Mesenchymal stem cell (in vitro differentiated cells and primary cell): ENCODE measurements at regions not wholly inside any gene's neighbourhood (a gene's known extent, or its start where the extent isn't known, plus 50 kb on each side); places are given as distances from the start of the nearest gene placed in this dataset.
A peak's percentile ranks its signal among the peaks of the same experiment; 100 is the strongest.

ENCODE experiments used
- DNase-seq: peaks from one replicate; pipeline ENCODE4 v3.0.0-alpha.2; 2013
- H2AFZ ChIP-seq: one replicate; pipeline ENCODE4 v1.6.1; 2013; ENCODE audit warnings: low read depth, mild to moderate bottlenecking, control low read depth, inconsistent platforms, low read length, moderate library complexity
- H2AK5ac ChIP-seq: 2 replicates; pipeline ENCODE4 v1.6.1; 2013; ENCODE audit warnings: low read length, moderate library complexity, mild to moderate bottlenecking, inconsistent platforms; ENCODE audit not compliant: severe bottlenecking
- H2BK120ac ChIP-seq: one replicate; pipeline ENCODE4 v1.6.1; 2013; ENCODE audit warnings: low read depth, mild to moderate bottlenecking, inconsistent platforms, low read length, moderate library complexity
- H2BK12ac ChIP-seq, 2 experiments: one replicate each; pipeline ENCODE4 v1.6.1; 2013; ENCODE audit warnings: inconsistent platforms in 2 of 2, low read length in 2 of 2, mild to moderate bottlenecking in 2 of 2, moderate library complexity in 2 of 2, control low read depth in 1 of 2
- H2BK15ac ChIP-seq: one replicate; pipeline ENCODE4 v1.6.1; 2013; ENCODE audit warnings: mild to moderate bottlenecking, low read depth, inconsistent platforms; ENCODE audit not compliant: poor library complexity, severe bottlenecking
- H2BK5ac ChIP-seq: 2 replicates; pipeline ENCODE4 v1.6.1; 2013; ENCODE audit warnings: low read depth, mild to moderate bottlenecking, low read length, control low read depth, inconsistent platforms; ENCODE audit not compliant: poor library complexity, severe bottlenecking
- H3K14ac ChIP-seq, 2 experiments: one replicate each; pipeline ENCODE4 v1.6.1; 2013; ENCODE audit warnings: inconsistent platforms in 2 of 2, low read length in 2 of 2, control low read depth in 1 of 2, mild to moderate bottlenecking in 1 of 2, moderate library complexity in 1 of 2
- H3K18ac ChIP-seq, 2 experiments: one replicate each; pipeline ENCODE4 v1.6.1; 2013; ENCODE audit warnings: inconsistent platforms in 2 of 2, low read length in 2 of 2, control low read depth in 1 of 2, low read depth in 1 of 2, mild to moderate bottlenecking in 1 of 2
- H3K23ac ChIP-seq, 2 experiments: one replicate each; pipeline ENCODE4 v1.6.1; 2013; ENCODE audit warnings: inconsistent platforms in 2 of 2, low read length in 2 of 2, mild to moderate bottlenecking in 2 of 2, moderate library complexity in 2 of 2, control low read depth in 1 of 2
- H3K27ac ChIP-seq: 2 replicates; pipeline ENCODE4 v1.5.1; 2013; ENCODE audit warnings: mild to moderate bottlenecking, moderate library complexity, low read length, control low read depth, inconsistent platforms; ENCODE audit not compliant: poor library complexity, severe bottlenecking
- H3K27me3 ChIP-seq, 2 experiments: 2 replicates each; pipeline versions ENCODE4 v1.6.1 to v1.7.0; 2013; ENCODE audit warnings: low read length in 2 of 2, mild to moderate bottlenecking in 2 of 2, moderate library complexity in 2 of 2, control low read depth in 1 of 2, inconsistent platforms in 1 of 2; ENCODE audit not compliant: control insufficient read depth in 1 of 2, insufficient read depth in 1 of 2
- H3K36me3 ChIP-seq, 2 experiments: 2 replicates each; pipeline versions ENCODE4 v1.6.1 to v1.7.0; 2013; ENCODE audit warnings: low read length in 2 of 2, control low read depth in 1 of 2, inconsistent platforms in 1 of 2, low read depth in 1 of 2, mild to moderate bottlenecking in 1 of 2; ENCODE audit not compliant: insufficient read depth in 2 of 2, control insufficient read depth in 1 of 2
- H3K4ac ChIP-seq, 2 experiments: one replicate each; pipeline ENCODE4 v1.6.1; 2013; ENCODE audit warnings: inconsistent platforms in 2 of 2, low read length in 2 of 2, mild to moderate bottlenecking in 2 of 2, moderate library complexity in 2 of 2, control low read depth in 1 of 2, low read depth in 1 of 2
- H3K4me1 ChIP-seq: 2 replicates; pipeline ENCODE4 v1.6.1; 2013; ENCODE audit warnings: low read depth, low read length, control low read depth; ENCODE audit not compliant: control insufficient read depth, insufficient read depth
- H3K4me2 ChIP-seq: 2 replicates; pipeline ENCODE4 v1.6.1; 2013; ENCODE audit warnings: low read length, mild to moderate bottlenecking, inconsistent platforms; ENCODE audit not compliant: poor library complexity, severe bottlenecking
- H3K4me3 ChIP-seq, 2 experiments: 2 replicates each; pipeline versions ENCODE4 v1.5.1 to v1.7.0; 2013; ENCODE audit warnings: low read length in 2 of 2, mild to moderate bottlenecking in 2 of 2, control low read depth in 1 of 2, low read depth in 1 of 2; ENCODE audit not compliant: insufficient read depth in 1 of 2
- H3K79me1 ChIP-seq: replicated peaks from 2 replicates; pipeline ENCODE4 v1.6.1; 2013; ENCODE audit warnings: mild to moderate bottlenecking, control low read depth, low read length, inconsistent platforms; ENCODE audit not compliant: poor library complexity, severe bottlenecking
- H3K9ac ChIP-seq: 2 replicates; pipeline ENCODE4 v1.7.0; 2013; ENCODE audit warnings: mild to moderate bottlenecking, low read length, moderate library complexity
- H3K9me3 ChIP-seq: 2 replicates; pipeline ENCODE4 v1.7.0; 2013; ENCODE audit warnings: mild to moderate bottlenecking, low read length; ENCODE audit not compliant: control insufficient read depth
- H4K8ac ChIP-seq: one replicate; pipeline ENCODE4 v1.6.1; 2013; ENCODE audit warnings: inconsistent platforms, mild to moderate bottlenecking, low read length, moderate library complexity
- H4K91ac ChIP-seq: one replicate; pipeline ENCODE4 v1.6.1; 2013; ENCODE audit warnings: mild to moderate bottlenecking, low read length, inconsistent platforms
- WGBS: methylation state at CpG from one replicate; pipeline ENCODE4 v1.1.7; 2013; ENCODE audit warnings: mixed read lengths; 5-methylcytosine and 5-hydroxymethylcytosine counted together

- H3K36me3 ChIP-seq = no peaks in the 10 kb centered on the region
- H3K79me1 ChIP-seq = no peaks in the 10 kb centered on the region
- H3K4me3 ChIP-seq = no peak overlapping the region
- no peak overlapping the region for H3K9ac ChIP-seq
- H4K91ac ChIP-seq = no peak overlapping the region
- H3K4me2 ChIP-seq = no peak overlapping the region
- no peak overlapping the region for H2BK5ac ChIP-seq
- H4K8ac ChIP-seq = no peak overlapping the region
- no peak overlapping the region for H2BK120ac ChIP-seq
- H3K27ac ChIP-seq = no peak overlapping the region
- H3K14ac ChIP-seq = no peak overlapping the region
- no peak overlapping the region for H2AFZ ChIP-seq
- H3K27me3 ChIP-seq = no peaks in the 10 kb centered on the region
- DNase-seq = no peak
- no peaks in the 10 kb centered on the region for H3K4me1 ChIP-seq
- H2AK5ac ChIP-seq = no peak overlapping the region
- no peak overlapping the region for H3K23ac ChIP-seq
- no peak overlapping the region for H2BK12ac ChIP-seq
- H2BK15ac ChIP-seq = no peak overlapping the region
- WGBS = 98% methylated on average over 2 of the region's 2 CpGs
- H3K4ac ChIP-seq = no peak overlapping the region
- no peaks in the 10 kb centered on the region for H3K9me3 ChIP-seq
- no peak overlapping the region for H3K18ac ChIP-seq
These were observed 61.1 kb upstream of the SAMSN1 start for GRCh38 chr21:14607262-14607661.

DNA sequence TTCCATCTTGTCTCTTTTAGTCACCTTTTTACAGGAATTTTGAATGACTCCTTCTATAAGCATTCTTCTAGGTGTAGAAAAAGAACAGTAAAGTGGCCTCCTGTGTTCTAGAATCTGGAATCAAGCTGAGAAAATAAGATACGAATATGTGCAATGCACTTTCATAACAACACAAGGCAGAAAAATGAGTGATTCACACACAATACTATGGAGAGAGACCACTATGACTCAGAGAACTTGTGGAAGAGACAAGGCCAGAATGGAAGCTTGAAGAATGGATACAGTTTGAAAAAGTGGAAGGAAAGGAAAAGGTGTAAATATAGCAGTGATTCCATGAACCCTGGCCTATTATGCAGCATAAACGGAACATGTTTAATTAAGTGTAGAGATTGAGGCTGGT lies 57.1 kb upstream of the SAMSN1 start:
- no peak overlapping the region for H3K23ac ChIP-seq
- H2AK5ac ChIP-seq = no peak overlapping the region
- no peak overlapping the region for H2BK120ac ChIP-seq
- H3K9me3 ChIP-seq = no peaks in the 10 kb centered on the region
- no peak overlapping the region for H3K18ac ChIP-seq
- H3K79me1 ChIP-seq = no peaks in the 10 kb centered on the region
- 92% methylated on average over 1 of the region's 2 CpGs for WGBS
- H2BK5ac ChIP-seq = no peak overlapping the region
- DNase-seq = peak; percentile 68
- no peak overlapping the region for H3K4me3 ChIP-seq
- H3K9ac ChIP-seq = peak overlapping the region; percentile 31
- no peak overlapping the region for H2BK12ac ChIP-seq
- H2AFZ ChIP-seq = no peak overlapping the region
- no peak overlapping the region for H3K27ac ChIP-seq
- H4K91ac ChIP-seq = no peak overlapping the region
- no peaks in the 10 kb centered on the region for H3K4me1 ChIP-seq
- no peak overlapping the region for H3K14ac ChIP-seq
- no peak overlapping the region for H2BK15ac ChIP-seq
- H4K8ac ChIP-seq = no peak overlapping the region
- H3K4me2 ChIP-seq = no peak overlapping the region
- H3K27me3 ChIP-seq = no peaks in the 10 kb centered on the region
- no peak overlapping the region for H3K4ac ChIP-seq
- H3K36me3 ChIP-seq = no peaks in the 10 kb centered on the region

DNA sequence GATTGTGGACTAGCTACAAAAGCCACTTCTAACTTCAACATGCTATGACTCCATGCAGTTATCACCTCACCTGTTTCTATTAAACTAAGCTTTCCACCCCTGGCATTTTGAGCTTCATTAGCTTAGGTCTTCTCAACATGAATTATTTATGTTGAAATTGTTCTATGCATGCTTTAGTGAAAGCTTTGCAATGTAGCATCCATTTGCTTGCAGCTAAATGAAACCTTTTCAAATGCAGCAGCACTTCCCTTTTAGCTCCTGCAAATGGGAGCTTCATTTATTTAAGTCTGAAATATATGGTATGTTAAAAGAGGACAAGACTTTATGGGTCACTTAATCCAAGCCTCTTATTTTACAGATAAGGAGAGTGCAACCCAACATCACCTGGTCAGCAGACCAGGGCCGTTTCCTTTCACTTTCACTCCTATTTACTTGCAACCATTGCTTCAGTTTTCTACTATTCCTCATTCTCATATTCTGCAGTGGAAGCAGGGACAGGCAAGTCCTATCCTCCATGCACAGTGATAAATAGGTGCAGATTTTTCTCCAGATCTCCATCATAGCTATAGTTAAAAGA lies 56.4 kb upstream of the SAMSN1 start:
- Histone ChIP-seq H3K36me3 (no peaks in the 10 kb centered on the region), H3K4me3 (peak overlapping the region in 1 of 2 experiments; percentile 47), H2BK12ac (no peak overlapping the region), H3K27me3 (no peaks in the 10 kb centered on the region), H2BK120ac (no peak overlapping the region), H3K79me1 (no peaks in the 10 kb centered on the region), H3K27ac (no peak overlapping the region), H4K8ac (no peak overlapping the region), H3K4me1 (no peaks in the 10 kb centered on the region), H2BK15ac (no peak overlapping the region), H3K14ac (no peak overlapping the region), H3K4me2 (no peak overlapping the region), H2BK5ac (no peak overlapping the region), H3K23ac (no peak overlapping the region), H3K4ac (no peak overlapping the region), H3K9me3 (no peaks in the 10 kb centered on the region), H3K18ac (no peak overlapping the region), H3K9ac (peak overlapping the region; percentile 31), H4K91ac (no peak overlapping the region), H2AK5ac (no peak overlapping the region), H2AFZ (no peak overlapping the region)
- WGBS = 76% methylated on average over 1 of the region's 1 CpG
- DNase-seq = peak; percentile 14

DNA sequence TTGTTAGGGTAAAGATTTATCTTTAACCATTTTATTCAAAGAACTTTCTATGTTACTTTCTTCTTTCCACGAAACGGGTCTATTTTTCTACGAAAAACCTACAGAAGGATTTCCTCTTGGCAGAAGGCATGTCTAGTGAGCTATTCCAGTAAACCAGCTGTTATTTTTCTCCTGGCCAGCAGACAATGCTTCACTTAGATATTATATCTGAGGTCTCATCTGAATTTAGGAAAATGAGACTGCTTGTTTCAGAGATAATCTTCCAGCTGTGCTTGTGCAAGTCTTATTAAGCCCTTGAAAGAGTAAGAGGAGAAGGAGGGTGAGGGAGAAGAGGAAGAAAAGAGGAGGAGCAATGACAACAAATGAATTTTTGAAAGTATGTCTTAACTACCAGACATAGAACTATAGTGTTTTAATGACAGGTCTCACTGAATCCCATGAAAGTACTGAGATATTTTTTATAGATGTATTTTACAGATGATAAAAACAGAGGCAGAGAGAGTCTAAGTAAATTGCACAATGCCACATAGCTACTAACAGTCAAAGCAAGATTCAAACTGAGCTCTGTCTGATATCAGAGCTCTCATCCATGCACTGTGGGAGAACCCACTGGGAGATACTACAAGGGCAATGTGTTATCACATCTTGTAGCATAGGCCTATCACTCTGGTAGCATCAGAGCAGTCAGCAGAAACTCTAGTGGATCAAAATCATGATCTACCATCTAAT lies 54.6 kb upstream of the SAMSN1 start:
- Histone ChIP-seq H3K36me3 (no peaks in the 10 kb centered on the region), H3K9ac (no peak overlapping the region), H2AK5ac (no peak overlapping the region), H3K18ac (no peak overlapping the region), H3K27ac (no peak overlapping the region), H2BK120ac (no peak overlapping the region), H3K79me1 (no peaks in the 10 kb centered on the region), H2BK12ac (no peak overlapping the region), H3K4me2 (no peak overlapping the region), H3K27me3 (no peaks in the 10 kb centered on the region), H2BK15ac (no peak overlapping the region), H3K4ac (no peak overlapping the region), H4K8ac (no peak overlapping the region), H3K9me3 (no peaks in the 10 kb centered on the region), H3K4me1 (no peaks in the 10 kb centered on the region), H2AFZ (no peak overlapping the region), H3K14ac (no peak overlapping the region), H3K23ac (no peak overlapping the region), H3K4me3 (no peak overlapping the region), H4K91ac (no peak overlapping the region), H2BK5ac (no peak overlapping the region)
- WGBS = 100% methylated on average over 3 of the region's 3 CpGs
- no peak for DNase-seq
